Lower leg skin (tissue), 3 donors: ENCODE measurements at regions not wholly inside any gene's neighbourhood (a gene's known extent, or its start where the extent isn't known, plus 50 kb on each side); places are given as distances from the start of the nearest gene placed in this dataset.

ENCODE experiments used
- POLR2A ChIP-seq, 2 donors: fragments of 450-650 bp; IDR thresholded peaks; one replicate each; pipeline ENCODE4 v1.6.1; 2016 to 2017; ENCODE audit warnings: antibody characterized with exemption in 2 of 2, mild to moderate bottlenecking in 1 of 2, moderate library complexity in 1 of 2
- TF ChIP-seq, protein P1 (sequence below), 3 donors: fragments of 450-650 bp; IDR thresholded peaks; one replicate each; pipeline ENCODE4 v1.5.1; 2016; ENCODE audit warnings: antibody characterized with exemption in 3 of 3, mild to moderate bottlenecking in 3 of 3, moderate library complexity in 2 of 3

DNA sequence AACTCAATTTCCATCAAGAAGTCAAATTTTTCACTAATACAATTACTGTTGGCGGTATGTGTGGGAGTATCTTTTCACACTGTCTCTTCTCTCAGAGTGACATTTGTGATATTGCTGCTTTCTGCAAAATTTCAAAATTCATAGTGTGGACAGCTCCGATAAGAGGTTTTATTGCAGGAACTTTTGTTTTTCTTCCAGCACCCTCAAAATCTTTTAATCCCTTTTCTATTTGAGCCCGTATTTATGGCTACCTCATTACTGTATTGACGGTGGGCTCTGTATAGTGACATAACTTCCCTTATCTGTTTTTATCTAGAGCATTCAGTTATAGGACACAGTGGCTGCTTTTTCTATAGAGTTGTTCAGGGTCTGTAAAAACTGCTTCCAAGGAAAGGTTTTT is 794.4 kb upstream of the TMPRSS15 start:
- TF ChIP-seq POLR2A (IDR thresholded peaks at IDR 0.05): no peak
- TF ChIP-seq, protein P1, sequence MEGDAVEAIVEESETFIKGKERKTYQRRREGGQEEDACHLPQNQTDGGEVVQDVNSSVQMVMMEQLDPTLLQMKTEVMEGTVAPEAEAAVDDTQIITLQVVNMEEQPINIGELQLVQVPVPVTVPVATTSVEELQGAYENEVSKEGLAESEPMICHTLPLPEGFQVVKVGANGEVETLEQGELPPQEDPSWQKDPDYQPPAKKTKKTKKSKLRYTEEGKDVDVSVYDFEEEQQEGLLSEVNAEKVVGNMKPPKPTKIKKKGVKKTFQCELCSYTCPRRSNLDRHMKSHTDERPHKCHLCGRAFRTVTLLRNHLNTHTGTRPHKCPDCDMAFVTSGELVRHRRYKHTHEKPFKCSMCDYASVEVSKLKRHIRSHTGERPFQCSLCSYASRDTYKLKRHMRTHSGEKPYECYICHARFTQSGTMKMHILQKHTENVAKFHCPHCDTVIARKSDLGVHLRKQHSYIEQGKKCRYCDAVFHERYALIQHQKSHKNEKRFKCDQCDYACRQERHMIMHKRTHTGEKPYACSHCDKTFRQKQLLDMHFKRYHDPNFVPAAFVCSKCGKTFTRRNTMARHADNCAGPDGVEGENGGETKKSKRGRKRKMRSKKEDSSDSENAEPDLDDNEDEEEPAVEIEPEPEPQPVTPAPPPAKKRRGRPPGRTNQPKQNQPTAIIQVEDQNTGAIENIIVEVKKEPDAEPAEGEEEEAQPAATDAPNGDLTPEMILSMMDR (IDR thresholded peaks at IDR 0.05): no peak
